Spinal cord (tissue), 9 donors: ENCODE measurements at regions not wholly inside any gene's neighbourhood (a gene's known extent, or its start where the extent isn't known, plus 50 kb on each side); places are given as distances from the start of the nearest gene placed in this dataset.
A peak's percentile ranks its signal among the peaks of the same experiment; 100 is the strongest.
"Not testable (repeated sequence)": the region's sequence is repeated elsewhere in the genome, so short reads cannot be mapped to it uniquely, and the experiment has no call there.

ENCODE experiments used
- DNase-seq, 6 donors: peaks; one replicate each; pipeline versions ENCODE4 v3.0.0 to v3.0.0-alpha.2; 2013 to 2015; ENCODE audit warnings: low spot score in 6 of 6, low read depth in 4 of 6
- H3K27ac ChIP-seq: one replicate; pipeline ENCODE4 v1.5.1; 2013; ENCODE audit warnings: low read depth, low read length, control low read depth
- H3K27me3 ChIP-seq: one replicate; pipeline ENCODE4 v1.6.1; 2013; ENCODE audit warnings: low read length; ENCODE audit not compliant: control insufficient read depth, insufficient read depth
- H3K36me3 ChIP-seq: one replicate; pipeline ENCODE4 v1.6.1; 2013; ENCODE audit warnings: low read length; ENCODE audit not compliant: control insufficient read depth, insufficient read depth
- H3K4me1 ChIP-seq: one replicate; pipeline ENCODE4 v1.6.1; 2013; ENCODE audit warnings: low read length; ENCODE audit not compliant: control insufficient read depth, insufficient read depth
- H3K4me3 ChIP-seq: one replicate; pipeline ENCODE4 v1.5.1; 2013; ENCODE audit warnings: low read depth, low read length, control low read depth
- H3K9me3 ChIP-seq: one replicate; pipeline ENCODE4 v1.6.1; 2013; ENCODE audit warnings: low read length; ENCODE audit not compliant: control insufficient read depth, insufficient read depth
- WGBS: methylation state at CpG from one replicate; pipeline ENCODE4 v1.1.5; 2013; ENCODE audit warnings: missing lambda C conversion rate; ENCODE audit not compliant: insufficient coverage; 5-methylcytosine and 5-hydroxymethylcytosine counted together
- donor health status: healthy.

DNA sequence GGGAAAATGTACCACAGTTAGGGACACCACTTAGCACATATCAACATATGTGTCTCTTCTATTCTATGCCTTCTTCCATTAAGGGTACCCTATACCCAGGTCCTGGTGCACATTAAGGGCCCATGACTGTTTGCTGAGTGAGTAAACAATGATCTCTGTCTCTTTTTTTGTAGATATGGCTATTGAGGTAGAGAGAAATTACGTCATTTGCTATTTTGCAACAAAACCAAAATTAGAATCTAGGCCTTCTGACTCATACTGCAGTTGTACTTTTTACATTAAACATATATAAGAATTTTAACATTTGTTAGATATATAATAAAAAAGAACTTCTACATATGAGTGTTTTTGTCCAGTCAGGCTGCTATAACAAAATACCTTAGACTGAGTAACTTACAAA, 683.2 kb upstream of the LRRN3 start:
- Histone ChIP-seq H3K4me3 (no peak overlapping the region), H3K4me1 (no peaks in the 10 kb centered on the region), H3K9me3 (peaks cover 4% of the 10 kb centered on the region), H3K27me3 (no peaks in the 10 kb centered on the region), H3K36me3 (no peaks in the 10 kb centered on the region), H3K27ac (no peak overlapping the region)
- no peak for DNase-seq
- WGBS: no CpG with 5 or more reads among the region's 1 CpG

GRCh38 chr7:110412614-110413013, 678.3 kb upstream of the LRRN3 start:
- Histone ChIP-seq H3K9me3 (peaks cover 4% of the 10 kb centered on the region), H3K27me3 (no peaks in the 10 kb centered on the region), H3K27ac (no peak overlapping the region), H3K4me1 (no peaks in the 10 kb centered on the region), H3K36me3 (no peaks in the 10 kb centered on the region), H3K4me3 (no peak overlapping the region)
- WGBS: no CpG with 5 or more reads among the region's 1 CpG
- DNase-seq: no peak

- Histone ChIP-seq H3K4me3 (no peak overlapping the region), H3K36me3 (no peaks in the 10 kb centered on the region), H3K9me3 (peaks cover 4% of the 10 kb centered on the region), H3K27me3 (no peaks in the 10 kb centered on the region), H3K4me1 (no peaks in the 10 kb centered on the region), H3K27ac (no peak overlapping the region)
- no peak for DNase-seq
Observed at GRCh38 chr7:110413038-110413437, 677.9 kb upstream of the LRRN3 start.

- 40% methylated on average over 1 of the region's 2 CpGs for WGBS
- no peaks in the 10 kb centered on the region for H3K9me3 ChIP-seq
- no peaks in the 10 kb centered on the region for H3K27me3 ChIP-seq
- H3K27ac ChIP-seq: no peak overlapping the region
- DNase-seq: no peak
- H3K4me3 ChIP-seq: no peak overlapping the region
- no peaks in the 10 kb centered on the region for H3K36me3 ChIP-seq
- H3K4me1 ChIP-seq: no peaks in the 10 kb centered on the region
Observed at GRCh38 chr7:110417611-110418010, 673.3 kb upstream of the LRRN3 start.

GRCh38 chr7:110418659-110419280, 672.2 kb upstream of the LRRN3 start:
- WGBS: 67% methylated on average over 1 of the region's 2 CpGs

DNA sequence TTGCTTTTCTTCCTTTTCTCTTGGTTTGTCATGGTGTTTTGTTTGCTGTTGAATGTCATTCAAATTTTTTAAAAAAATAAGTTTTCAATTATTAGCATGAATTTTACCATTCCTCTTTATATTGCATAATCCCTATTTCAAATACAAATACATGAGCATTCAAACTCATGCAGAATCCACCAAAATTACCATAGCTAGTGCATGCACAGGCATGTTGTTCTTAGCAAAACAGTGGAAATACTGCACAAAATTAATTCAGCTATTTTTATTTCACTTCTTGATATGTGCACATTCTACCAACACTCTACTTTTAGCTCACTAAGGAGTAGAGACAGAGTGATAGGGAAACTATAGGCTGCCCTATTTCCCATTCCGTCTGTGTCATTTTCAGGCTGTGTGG, 670.1 kb upstream of the LRRN3 start:
- 80% methylated on average over 1 of the region's 1 CpG for whole genome bisulfite sequencing
- no peaks in the 10 kb centered on the region for H3K36me3 ChIP-seq
- no peaks in the 10 kb centered on the region for H3K9me3 ChIP-seq
- no peaks in the 10 kb centered on the region for H3K4me1 ChIP-seq
- no peaks in the 10 kb centered on the region for H3K27me3 ChIP-seq
- no peak overlapping the region for H3K27ac ChIP-seq
- no peak for DNase-seq
- no peak overlapping the region for H3K4me3 ChIP-seq

More at GRCh38 chr7:110418659-110419280, 672.2 kb upstream of the LRRN3 start:
- no peaks in the 10 kb centered on the region for H3K4me1 ChIP-seq
- no peaks in the 10 kb centered on the region for H3K36me3 ChIP-seq
- H3K9me3 ChIP-seq: no peaks in the 10 kb centered on the region
- no peaks in the 10 kb centered on the region for H3K27me3 ChIP-seq
- no peak for DNase-seq
- H3K4me3 ChIP-seq: no peak overlapping the region
- H3K27ac ChIP-seq: no peak overlapping the region

- Histone ChIP-seq H3K36me3 (no peaks in the 10 kb centered on the region), H3K4me3 (no peak overlapping the region), H3K27me3 (no peaks in the 10 kb centered on the region), H3K27ac (no peak overlapping the region), H3K9me3 (no peaks in the 10 kb centered on the region), H3K4me1 (no peaks in the 10 kb centered on the region)
- no CpG with 5 or more reads among the region's 5 CpGs for WGBS
- no peak for DNase-seq
Observed at GRCh38 chr7:110421490-110422241, 669.3 kb upstream of the LRRN3 start.

DNA sequence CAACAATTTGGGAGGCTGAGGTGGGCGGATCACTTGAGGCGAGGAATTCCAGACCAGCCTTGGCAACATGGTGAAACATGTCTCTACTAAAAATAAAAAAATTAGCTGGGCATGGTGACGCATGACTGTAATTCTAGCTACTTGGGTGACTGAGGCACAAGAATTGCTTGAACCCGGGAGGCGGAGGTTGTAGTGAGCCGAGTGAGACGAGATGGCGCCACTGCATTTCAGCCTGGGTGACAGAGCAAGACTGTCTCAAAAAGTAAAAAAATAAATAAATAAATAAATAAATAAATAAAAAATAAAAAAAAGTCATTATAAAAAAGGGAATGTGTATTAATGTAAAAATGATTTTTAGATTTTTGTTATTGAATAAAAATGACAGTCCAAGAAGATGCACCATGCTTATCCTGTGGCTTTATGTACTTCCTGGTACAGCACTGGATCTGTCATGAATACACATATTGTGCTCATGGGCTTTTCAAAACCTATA, 658.8 kb upstream of the LRRN3 start:
- Histone ChIP-seq H3K36me3 (no peaks in the 10 kb centered on the region), H3K9me3 (no peaks in the 10 kb centered on the region), H3K27me3 (no peaks in the 10 kb centered on the region), H3K4me1 (no peaks in the 10 kb centered on the region), H3K27ac (no peak overlapping the region), H3K4me3 (no peak overlapping the region)
- WGBS: no CpG with 5 or more reads among the region's 8 CpGs
- DNase-seq: no peak

DNA sequence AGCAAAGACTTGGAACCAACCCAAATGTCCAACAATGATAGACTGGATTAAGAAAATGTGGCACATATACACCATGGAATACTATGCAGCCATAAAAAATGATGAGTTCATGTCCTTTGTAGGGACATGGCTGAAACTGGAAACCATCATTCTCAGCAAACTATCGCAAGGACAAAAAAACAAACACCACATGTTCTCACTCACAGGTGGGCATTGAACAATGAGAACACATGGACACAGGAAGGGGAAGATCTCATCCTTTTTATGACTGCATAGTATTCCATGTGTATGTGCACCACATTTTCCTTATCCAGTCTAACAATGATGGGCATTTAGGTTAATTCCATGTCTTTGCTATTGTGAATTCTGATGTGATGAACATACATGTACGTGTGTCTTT, 652.0 kb upstream of the LRRN3 start:
- not testable (repeated sequence) for H3K36me3 ChIP-seq, H3K27ac ChIP-seq, H3K4me3 ChIP-seq, H3K27me3 ChIP-seq, H3K9me3 ChIP-seq, DNase-seq, H3K4me1 ChIP-seq
- no CpG with 5 or more reads among the region's 2 CpGs for WGBS

GRCh38 chr7:110442381-110442837, 648.5 kb upstream of the LRRN3 start:
- peak in 2 of 6 donors; percentile 15 to 25 for DNase-seq
- no peaks in the 10 kb centered on the region for H3K27me3 ChIP-seq
- no peaks in the 10 kb centered on the region for H3K36me3 ChIP-seq
- no peak overlapping the region for H3K4me3 ChIP-seq
- H3K27ac ChIP-seq: no peak overlapping the region
- no peaks in the 10 kb centered on the region for H3K4me1 ChIP-seq
- WGBS: 17% methylated on average over 2 of the region's 4 CpGs
- H3K9me3 ChIP-seq: no peaks in the 10 kb centered on the region
